GM19043 (cell line): ENCODE measurements at regions not wholly inside any gene's neighbourhood (a gene's known extent, or its start where the extent isn't known, plus 50 kb on each side); places are given as distances from the start of the nearest gene placed in this dataset.
"Not testable (repeated sequence)": the region's sequence is repeated elsewhere in the genome, so short reads cannot be mapped to it uniquely, and the experiment has no call there.

Source experiments
- ATAC-seq: cut with Tn5 transposase; IDR thresholded peaks from one replicate; pipeline ENCODE4 v1.9.1; 2021; ENCODE audit warnings: low read depth; ENCODE audit not compliant: unreplicated experiment

DNA sequence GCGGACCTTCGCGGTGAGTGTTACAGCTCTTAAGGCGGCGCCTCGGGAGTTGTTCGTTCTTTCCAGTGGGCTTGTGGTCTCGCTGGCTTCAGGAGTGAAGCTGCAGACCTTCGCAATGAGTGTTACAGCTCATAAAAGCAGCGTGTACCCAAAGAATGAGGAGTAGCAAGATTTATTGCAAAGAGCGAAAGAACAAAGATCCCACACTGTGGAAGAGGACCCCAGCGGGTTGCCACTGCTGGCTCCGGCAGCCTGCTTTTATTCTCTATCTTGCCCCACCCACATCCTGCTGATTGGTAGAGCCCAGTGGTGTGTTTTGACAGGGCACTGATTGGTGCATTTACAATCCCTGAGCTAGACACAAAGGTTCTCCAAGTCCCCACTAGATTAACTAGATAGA, 941.9 kb downstream of the C4orf33 start:
- ATAC-seq, result not testable (repeated sequence)

DNA sequence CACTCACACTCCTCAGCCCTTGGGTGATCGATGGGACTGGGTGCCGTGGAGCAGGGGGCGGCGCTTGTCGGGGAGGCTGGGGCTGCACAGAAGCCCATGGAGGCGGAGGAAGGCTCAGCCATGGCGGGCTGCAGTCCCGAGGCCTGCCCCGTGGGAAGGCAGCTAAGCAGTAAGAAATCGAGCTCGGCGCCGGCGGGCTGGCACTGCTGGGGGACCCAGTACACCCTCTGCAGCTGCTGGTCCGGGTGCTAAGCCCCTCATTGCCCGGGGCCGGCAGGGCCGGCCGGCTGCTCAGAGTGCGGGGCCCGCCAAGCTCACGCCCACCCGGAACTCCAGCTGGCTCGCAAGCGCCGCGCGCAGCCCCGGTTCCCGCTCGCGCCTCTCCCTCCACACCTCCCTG, 942.6 kb downstream of the C4orf33 start:
- not testable (repeated sequence) for ATAC-seq

DNA sequence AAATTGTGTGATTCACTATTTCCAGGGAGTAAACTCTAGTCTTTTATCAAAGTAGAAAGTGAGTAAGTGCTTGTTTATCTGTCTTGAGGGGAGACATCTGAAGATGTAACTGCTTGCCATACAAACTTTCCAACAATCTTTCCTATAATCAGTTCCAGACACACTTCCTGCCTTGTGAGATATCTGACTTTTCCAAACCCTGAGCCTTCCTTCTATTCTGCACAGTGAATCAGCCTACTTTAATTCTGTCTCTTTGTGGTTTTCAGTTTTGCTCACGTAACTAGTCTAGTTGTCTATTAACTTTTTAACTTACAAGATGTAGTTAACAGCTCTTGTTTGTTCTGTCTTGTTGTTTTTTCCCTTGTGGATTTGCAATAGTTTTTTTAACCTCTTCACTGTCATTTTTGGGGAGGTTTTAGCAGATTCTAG, 947.8 kb downstream of the C4orf33 start:
- ATAC-seq, result peak; percentile 88

DNA sequence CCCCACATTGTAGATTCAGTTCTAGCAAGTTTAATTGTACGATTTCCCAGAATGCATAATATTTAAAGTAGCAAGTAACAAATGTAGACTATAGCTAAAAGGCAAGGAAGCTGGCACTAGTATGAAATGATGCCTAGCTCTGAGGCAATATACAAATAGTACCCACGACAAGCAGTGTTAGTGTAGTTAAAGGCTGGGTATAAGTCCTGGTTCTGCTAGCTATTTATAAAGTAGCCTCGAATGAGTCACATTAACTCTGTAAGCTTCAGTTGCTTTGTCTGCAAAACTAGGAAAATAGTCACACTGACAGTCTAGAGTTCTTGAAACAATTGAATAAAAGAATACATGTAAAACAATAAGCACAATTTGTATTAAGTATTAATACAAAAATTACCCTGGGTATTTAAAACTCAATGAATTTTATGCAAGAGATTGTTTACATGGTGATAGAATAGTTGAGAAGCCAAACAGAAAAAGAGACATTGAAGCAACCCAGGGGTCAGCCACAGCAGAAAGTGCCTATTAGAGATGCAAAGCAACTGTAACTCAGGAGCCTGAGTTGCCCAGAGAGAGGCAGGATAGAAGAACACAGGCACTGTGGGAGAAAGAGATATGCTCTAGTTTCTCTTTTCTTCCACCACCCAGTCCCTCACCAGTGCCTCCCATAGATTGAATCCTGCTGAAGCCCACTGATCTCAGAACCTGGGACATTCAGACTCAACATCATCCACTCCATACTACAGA, 949.0 kb downstream of the C4orf33 start:
- no peak for ATAC-seq

DNA sequence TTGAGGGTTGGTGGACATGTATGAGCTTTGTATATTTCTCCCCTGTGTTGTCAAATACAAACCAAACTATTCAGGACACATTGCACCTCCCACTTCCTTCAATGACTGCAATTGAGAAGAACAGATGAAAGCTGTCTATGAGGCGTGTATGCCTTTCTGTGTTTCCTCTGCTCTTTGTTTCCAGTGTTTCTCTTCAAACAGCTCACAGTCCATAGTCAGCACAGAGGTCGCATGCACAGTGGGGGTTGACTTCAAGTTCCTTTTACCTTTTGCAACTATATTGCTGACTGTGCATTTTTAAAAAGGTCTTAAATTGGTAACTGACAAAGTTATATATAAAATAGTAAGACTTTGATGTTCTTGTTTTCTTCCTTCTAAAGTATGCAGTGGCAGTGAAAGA, 957.8 kb downstream of the C4orf33 start:
- no peak for ATAC-seq

DNA sequence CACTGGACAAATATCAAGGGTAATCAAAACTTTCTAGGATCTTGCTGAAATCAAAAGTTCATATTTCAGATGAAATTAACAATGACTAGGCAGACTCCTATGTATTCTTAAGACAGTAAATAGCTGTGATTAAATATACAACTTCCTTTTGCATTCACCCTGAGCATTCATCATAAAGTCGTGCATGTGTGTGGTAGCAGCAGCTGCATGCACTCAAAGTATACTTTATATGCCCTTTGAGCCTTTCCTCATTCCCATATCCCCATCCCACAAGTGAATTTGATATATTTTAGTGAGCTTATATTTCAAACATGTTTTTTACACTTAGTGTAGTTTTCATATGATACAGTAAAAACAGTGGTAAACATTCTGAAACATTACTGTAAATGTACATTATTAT, 959.0 kb downstream of the C4orf33 start:
- ATAC-seq, result no peak

DNA sequence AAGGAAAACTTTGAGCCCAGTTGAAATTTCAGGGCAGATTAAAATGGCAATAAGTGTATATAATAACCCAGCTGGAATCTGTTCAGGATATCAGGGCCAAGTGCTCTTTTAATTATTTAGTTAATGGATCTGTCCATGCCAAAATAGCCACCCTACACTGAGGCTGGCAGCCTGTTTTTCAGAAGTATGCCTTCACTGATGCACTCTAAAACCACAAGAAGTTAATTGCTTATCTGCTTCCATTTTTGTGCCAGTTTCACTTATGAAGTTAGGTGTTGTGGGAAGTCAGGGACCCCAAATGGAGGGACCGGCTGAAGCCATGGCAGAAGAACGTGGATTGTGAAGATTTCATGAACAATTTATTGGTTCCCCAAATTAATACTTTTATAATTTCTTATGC, 960.3 kb downstream of the C4orf33 start:
- no peak for ATAC-seq

DNA sequence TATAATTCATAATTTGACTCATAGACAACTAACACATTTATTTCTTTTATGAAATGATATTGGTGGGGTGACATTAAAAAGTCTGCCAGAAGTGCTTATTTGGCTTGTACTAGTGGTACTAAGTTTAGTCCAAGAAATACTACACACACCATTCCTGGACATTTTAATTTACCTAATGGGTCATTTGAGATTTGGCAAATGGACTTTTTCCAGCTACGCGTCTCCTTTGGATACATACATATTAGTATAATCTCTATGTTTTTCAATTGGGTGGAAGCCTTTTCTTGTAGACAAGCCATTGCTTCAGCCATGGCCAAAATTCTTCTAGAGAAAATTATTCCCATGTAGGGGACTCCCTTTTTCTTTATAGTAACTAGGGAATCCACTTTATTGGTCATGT, 968.5 kb downstream of the C4orf33 start:
- no peak for ATAC-seq

DNA sequence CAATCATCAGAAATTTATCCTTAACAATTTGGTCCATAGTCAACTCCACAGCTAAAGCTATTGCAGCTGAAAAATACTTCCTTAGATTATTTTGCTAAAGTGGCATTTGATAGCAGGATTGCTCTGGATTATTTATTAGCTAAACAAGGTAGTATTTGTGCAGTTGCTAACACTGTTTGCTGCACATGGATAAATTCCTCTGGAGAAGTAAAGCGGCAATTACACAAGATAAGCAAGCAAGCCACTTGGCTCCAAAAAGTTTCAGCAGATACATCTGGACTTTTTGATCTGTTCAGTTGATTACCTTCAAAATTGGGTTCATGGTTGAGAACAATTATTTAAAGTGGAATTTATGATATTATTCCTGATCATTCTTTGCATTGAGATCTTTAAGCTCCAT, 971.5 kb downstream of the C4orf33 start:
- ATAC-seq, result no peak

DNA sequence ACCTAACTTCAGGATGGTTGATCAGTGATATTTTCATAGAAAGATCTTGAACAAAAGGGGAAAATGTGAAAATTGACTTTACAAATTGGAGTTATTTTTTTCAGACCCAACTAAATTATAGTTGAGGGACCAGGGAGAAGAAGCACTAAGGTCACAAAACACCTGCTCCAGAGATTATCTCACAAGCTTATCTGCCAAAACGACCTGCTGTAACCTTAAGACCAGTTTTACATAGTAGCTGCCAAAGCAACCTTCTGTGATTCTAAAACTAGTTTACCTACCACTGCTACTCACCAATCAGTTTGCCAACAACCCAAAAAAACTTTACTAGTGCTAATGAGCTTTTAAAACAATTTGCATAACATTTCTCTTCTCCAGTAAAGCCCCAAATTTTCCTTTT, 972.1 kb downstream of the C4orf33 start:
- no peak for ATAC-seq

DNA sequence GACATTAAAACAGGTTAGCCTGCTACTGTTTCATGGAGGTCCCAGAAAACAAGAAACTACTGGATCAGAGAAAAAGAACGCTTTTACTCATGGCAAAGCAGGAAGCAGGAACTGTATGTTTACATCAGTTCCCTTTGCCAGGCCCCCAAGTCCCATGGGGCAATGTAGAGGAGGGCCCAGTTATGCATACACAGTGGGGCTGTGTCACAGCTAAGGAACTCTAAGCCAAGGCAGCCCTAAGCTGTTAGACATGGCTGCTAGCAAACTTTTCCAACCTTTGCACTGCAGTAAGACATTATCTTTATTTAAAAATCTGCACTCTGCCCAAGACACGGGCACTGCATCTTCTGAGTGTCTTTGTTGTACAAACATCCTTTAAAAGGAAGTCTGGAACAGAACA, 975.8 kb downstream of the C4orf33 start:
- ATAC-seq, result no peak

DNA sequence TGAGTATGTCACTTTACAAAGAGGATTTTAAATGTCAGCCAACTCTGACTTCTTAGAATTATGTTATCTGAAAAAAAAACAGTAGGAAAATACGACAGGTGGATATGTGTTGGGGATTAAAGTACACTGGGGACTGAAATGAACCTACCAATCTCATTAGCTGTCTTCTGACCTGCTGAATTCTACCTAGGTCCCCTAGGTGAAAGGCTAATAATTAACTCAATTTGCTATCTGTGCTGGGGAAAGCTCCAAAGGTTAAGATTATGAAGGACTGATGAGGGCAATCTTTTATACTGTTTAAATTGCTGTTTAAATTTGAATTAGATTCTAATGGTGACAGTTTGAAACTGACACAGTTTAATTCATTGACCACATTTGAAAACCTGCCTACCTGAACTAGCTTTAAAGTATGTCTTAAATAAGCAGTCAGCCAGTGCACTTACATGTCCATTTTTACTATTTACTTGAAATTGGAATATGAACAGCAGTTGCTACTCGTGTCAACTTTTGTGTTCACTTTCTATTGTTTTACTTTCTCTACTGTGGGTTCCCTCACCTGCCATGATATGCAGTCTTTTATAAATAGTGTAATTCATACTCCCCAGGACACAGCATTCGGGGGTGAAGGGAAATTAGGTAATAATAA, 977.3 kb downstream of the C4orf33 start:
- no peak for ATAC-seq

DNA sequence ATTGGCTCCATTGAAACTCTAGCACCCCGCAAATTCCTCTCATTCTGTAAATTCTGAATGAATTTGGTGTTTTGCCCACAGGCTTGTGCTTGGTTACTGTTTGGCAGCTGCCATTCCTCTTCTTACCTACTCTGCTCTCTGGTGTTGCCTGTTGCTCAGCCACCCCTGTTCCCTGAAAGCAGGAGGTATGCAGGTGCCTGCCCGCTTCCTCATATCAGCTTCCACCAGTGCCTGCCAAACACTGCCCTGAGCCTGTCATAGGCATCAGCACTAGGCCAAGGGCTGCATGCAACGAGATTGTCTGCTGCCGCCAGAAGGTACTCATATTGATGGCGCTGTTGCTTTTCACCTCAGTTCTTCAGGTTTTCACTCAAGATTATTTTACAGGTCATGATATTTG, 978.1 kb downstream of the C4orf33 start:
- ATAC-seq, result no peak

DNA sequence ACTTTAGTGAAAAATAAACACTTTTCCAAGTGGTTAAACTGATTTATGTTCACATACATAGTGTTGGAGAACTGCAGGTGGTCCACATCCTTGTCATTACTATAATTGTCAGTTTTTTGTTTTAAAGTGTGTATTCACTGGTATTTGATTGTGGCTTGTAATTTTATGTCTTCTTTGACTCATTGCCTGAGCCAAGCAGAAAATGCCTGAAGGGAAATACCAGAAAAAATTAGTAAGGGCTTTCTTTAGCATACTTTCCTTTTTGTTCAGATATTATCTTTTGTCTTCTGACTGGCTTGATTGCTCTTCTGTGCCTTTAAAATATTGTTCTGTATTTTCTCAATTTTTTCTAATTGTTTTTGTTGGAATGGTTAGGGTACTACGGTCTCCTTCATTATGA, 981.3 kb downstream of the C4orf33 start:
- no peak for ATAC-seq

DNA sequence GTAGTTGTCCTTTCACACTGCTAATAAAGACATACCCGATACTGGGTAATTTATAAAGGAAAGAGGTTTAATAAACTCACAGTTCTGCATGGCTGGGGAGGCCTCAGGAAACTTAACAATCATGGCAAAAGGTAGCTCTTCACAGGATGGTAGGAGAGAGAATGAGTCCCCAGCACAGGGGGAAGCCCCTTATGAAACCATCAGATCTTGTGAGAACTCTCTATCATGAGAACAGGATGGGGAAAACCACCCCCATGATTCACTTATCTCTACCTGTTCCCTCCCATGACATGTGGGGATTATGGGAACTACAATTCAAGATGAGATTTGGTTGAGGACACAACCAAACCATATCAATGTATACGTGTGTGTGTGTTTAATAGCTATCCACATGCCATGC, 983.1 kb downstream of the C4orf33 start:
- ATAC-seq, result not testable (repeated sequence)

DNA sequence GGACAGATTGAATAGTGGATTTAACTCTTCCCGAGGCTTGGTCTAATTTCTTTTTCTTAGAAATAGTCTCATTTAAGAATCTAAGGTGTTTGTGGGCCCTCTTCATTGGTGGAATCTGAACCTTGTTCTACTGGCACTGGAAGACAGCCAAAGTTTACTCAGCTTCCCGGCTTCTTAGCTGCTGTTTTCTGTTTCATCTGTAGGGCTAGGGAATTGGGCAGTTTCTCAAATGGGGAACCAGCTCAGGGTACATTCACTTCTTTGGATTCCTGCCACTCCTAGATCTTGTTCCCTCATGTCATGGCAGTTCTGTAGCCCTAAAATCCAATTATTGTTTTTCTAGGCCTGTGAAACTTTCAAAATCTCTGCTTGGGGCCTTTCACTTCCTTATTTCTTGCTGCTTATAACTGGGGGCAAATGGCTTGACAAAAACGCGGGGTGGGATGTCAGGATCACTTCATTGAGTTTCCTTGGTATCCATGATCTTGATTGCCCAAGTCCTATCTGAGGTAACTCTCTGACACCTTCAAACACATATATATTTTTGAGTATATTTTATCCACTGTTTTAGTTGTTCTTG, 985.0 kb downstream of the C4orf33 start:
- ATAC-seq, result no peak

DNA sequence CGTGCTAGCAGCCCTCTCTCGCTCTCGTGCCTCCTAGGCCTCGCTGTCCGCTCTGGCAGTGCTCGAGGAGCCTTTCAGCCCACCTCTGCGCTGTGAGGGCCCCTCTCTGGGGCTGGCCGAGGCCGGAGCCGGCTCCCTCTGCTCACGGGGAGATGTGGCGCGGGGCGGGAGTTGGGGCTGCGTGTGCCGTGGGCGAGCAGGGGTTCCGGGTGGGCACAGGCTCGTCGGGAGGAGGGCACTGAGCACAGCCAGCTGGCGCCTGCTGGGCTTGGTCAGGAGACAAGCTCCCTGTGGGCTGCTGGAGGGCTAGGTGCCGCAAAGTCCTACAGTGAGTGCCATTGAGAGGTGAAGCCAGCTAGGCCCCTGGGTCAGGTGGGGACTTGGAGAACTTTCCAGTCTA, 994.5 kb downstream of the C4orf33 start:
- no peak for ATAC-seq

DNA sequence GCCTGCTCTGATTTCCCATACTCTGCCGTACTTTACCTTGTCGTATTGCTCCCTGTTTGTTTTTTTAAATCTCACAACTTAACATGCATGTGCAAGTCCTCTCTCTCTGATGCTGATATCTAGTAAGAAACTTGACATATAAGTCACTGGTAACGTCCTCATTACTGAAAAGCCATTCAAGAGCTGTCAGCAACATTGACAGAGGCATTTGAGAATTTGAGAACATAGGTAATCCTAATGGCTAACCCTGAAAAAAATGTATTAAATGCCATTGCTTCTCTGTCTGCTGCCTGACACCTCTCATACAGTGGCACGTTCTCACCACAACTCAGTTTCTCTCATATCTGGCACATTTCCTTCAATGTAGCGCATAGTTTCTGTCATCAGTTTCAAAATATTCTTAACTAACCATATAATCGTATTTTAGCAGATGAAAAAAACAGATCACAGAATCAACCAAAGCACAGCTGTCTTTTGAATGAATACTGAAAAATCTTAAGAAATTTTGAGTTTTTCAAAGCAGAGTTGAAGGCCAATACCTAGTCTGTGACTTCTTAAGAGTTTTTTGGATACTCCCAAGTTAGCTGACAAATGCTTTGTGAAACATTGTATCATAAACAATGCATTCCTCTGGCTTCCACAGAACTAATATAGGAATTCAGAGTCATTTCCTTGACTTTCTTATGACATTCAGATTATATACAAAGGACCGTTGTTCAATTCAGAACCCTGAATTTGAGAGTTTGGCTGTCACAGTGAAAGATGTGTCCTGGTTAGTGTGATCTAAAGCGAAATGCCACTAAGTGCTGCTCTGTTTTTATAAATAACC, 996.4 kb downstream of the C4orf33 start:
- ATAC-seq, result no peak

DNA sequence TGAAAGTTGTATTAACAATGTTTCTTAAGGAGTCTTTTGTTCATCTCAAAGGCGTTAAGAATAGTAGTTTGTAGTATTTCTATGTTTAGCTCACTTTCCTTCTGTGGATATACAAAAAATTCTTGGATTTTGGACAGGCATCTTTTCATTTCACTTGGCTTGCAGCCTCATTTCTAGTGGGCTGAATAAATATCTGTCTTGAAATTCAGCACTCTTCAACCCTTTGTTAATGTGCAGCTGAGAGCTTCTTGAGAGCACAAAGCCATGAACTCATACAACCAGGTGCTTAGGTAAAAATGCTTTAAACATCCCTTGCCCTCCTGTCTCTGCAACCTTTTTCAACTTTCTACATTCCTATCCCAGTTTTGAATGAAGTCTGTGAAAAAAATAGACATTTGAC, 1003.2 kb downstream of the C4orf33 start:
- no peak for ATAC-seq

DNA sequence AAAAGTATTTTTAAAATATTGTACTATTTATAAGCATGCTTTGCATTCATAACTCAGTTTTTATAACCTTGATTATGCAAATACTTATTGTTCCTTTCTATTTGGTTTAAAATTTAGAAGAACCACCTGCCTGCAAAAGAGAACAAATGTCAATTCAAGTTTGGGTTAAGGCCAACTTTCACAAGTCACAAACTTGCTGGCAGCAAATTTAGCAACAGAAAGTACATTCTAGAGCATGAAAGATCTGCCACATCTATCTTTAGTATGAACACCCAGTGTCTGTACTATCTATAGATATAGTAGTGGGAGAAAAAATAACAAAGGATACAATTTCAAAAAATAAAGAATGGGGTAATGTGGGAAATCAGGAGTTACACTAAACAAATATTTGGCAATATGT, 1014.2 kb downstream of the C4orf33 start:
- ATAC-seq, result no peak

DNA sequence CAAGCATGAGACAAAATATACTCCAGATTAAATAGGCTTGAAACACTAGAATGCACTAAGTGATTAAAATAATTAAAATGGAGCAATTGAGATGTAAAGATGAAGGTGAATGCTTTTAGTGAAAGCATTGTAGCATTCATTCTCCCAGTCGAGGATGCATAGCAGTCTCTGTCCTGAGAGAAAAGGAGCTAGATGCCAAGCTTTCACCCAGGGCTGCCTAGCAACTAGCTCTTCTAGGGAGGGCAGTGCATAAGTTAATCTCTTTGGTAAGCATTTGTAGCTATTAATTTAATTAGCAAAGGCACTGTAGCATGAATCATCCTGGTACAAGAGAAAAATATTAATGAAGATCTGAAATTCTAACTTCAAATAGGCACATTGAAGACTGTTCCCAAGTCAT, 1014.8 kb downstream of the C4orf33 start:
- no peak for ATAC-seq
